Hepatocyte (in vitro differentiated cells): ENCODE measurements at regions not wholly inside any gene's neighbourhood (a gene's known extent, or its start where the extent isn't known, plus 50 kb on each side); places are given as distances from the start of the nearest gene placed in this dataset.

ENCODE experiments used
- EZH2 ChIP-seq: fragments of 200-600 bp; sonication (generic); IDR thresholded peaks from 2 replicates; pipeline ENCODE4 v1.6.1; 2016; ENCODE audit warnings: antibody characterized with exemption, mild to moderate bottlenecking, borderline replicate concordance
- TF ChIP-seq, protein P1 (sequence below): fragments of 200-600 bp; sonication (generic); IDR thresholded peaks from 2 replicates; pipeline ENCODE4 v1.5.1; 2016; ENCODE audit warnings: antibody characterized with exemption, mild to moderate bottlenecking; ENCODE audit not compliant: poor library complexity

DNA sequence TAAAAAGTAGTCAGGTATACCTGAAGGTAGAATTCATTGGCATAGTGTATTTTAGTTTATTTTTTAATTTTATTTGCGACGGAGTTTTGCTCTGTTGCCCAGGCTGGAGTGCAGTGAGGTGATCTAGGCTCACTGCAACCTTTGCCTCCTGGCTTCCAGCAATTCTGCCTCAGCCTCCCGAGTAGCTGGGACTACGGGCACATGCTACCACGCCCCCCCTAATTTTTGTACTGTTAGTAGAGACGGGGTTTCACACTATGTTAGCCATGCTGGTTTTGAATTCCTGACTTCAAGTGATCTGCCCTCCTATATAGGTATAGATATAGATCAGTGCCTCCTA lies 102.8 kb upstream of the PRSS16 start:
- TF ChIP-seq, protein P1, sequence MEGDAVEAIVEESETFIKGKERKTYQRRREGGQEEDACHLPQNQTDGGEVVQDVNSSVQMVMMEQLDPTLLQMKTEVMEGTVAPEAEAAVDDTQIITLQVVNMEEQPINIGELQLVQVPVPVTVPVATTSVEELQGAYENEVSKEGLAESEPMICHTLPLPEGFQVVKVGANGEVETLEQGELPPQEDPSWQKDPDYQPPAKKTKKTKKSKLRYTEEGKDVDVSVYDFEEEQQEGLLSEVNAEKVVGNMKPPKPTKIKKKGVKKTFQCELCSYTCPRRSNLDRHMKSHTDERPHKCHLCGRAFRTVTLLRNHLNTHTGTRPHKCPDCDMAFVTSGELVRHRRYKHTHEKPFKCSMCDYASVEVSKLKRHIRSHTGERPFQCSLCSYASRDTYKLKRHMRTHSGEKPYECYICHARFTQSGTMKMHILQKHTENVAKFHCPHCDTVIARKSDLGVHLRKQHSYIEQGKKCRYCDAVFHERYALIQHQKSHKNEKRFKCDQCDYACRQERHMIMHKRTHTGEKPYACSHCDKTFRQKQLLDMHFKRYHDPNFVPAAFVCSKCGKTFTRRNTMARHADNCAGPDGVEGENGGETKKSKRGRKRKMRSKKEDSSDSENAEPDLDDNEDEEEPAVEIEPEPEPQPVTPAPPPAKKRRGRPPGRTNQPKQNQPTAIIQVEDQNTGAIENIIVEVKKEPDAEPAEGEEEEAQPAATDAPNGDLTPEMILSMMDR, result no peak
- TF ChIP-seq EZH2, result no peak
